ENCODE measurements at regions not wholly inside any gene's neighbourhood (a gene's known extent, or its start where the extent isn't known, plus 50 kb on each side); places are given as distances from the start of the nearest gene placed in this dataset.

- peak; percentile 86 for DNase-seq
These were observed 57.6 kb upstream of the GRAMD2B start for GRCh38 chr5:126365446-126366198.

GRCh38 chr5:126366199-126366560 lies 57.0 kb upstream of the GRAMD2B start:
- peak; percentile 82 for DNase-seq

GRCh38 chr5:126368239-126368812 lies 54.9 kb upstream of the GRAMD2B start:
- peak; percentile 12 for DNase-seq

GRCh38 chr5:126369083-126369482 lies 54.1 kb upstream of the GRAMD2B start:
- DNase-seq, result no peak

- DNase-seq, result peak; percentile 72
These were observed 53.0 kb upstream of the GRAMD2B start for GRCh38 chr5:126369995-126370731.

- peak; percentile 91 for DNase-seq
These were observed 52.2 kb upstream of the GRAMD2B start for GRCh38 chr5:126370796-126371718.

GRCh38 chr5:126373375-126374108 lies 49.7 kb upstream of the GRAMD2B start:
- peak; percentile 12 for DNase-seq

All from DMS53 (cell line).